Colon (tissue), 2 donors: ENCODE measurements at regions not wholly inside any gene's neighbourhood (a gene's known extent, or its start where the extent isn't known, plus 50 kb on each side); places are given as distances from the start of the nearest gene placed in this dataset.

Experiments used
- FAIRE-seq: peaks from 2 replicates; lab custom pipeline; 2012; peaks lifted over from hg19 to GRCh38; lab: Jason Lieb, UNC
- donor health status: control.
- donor health status: control.

GRCh38 chr15:95880031-95880570, 450.4 kb upstream of the NR2F2 start:
- FAIRE-seq, result no peak

DNA sequence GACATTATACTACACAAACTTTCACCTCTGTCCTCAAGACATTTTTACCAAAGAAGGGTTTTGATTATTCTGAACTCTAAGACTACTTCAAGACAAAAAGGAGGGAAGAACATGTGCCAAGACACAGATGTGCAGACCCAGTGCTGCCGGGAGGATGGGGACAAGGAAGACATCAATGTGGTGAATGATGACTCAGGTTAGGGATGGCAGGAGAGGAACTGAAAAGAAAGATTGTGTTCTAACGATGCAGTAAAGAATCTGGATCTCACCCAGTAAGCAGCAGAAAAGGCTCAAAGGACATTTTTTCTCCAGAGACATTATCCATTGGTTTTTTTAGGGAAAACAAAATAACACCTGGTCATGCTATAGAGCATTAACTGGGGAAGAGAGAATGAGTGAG, 449.9 kb upstream of the NR2F2 start:
- FAIRE-seq, result no peak

DNA sequence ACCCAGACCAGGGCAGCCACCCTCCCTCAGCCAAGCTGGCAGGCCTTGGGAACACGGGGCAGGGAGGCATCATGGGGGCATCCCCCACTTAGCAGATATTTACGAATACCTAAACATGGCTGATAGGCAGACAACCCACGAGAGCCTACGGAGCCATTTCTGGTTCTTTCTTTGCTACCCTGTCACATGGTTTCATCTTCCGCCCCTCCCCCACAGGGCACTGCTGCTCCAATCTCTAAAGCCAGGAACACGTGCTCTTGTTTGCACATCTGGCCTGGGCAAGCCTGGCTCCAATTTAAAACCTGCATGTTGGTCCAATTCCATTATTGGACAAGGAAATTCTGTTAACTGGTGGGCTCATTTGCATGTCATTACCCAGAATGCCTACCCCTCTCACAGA, 447.4 kb upstream of the NR2F2 start:
- no peak for FAIRE-seq

- FAIRE-seq, result no peak
Measured at GRCh38 chr15:95884276-95884675, 446.2 kb upstream of the NR2F2 start.

GRCh38 chr15:95887666-95888390, 442.7 kb upstream of the NR2F2 start:
- no peak for FAIRE-seq

DNA sequence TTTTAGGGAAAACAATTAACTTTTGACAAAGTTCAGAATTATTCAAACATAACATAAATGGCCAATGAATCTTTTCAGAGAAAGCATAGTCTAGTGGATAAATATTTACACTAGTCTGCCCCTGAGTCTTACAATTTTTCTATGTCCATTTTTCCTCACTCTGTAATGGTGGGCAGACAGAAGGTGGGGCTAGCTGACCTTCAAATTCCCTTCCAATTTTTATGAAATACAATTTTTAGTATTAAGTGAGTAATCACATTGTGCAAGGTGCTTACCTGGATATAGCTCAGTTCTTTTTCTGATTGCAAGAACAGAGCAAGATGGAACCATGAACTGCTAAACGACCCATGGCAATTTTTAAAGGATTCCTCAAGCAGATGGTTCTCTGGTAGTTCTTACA, 441.7 kb upstream of the NR2F2 start:
- FAIRE-seq, result no peak

DNA sequence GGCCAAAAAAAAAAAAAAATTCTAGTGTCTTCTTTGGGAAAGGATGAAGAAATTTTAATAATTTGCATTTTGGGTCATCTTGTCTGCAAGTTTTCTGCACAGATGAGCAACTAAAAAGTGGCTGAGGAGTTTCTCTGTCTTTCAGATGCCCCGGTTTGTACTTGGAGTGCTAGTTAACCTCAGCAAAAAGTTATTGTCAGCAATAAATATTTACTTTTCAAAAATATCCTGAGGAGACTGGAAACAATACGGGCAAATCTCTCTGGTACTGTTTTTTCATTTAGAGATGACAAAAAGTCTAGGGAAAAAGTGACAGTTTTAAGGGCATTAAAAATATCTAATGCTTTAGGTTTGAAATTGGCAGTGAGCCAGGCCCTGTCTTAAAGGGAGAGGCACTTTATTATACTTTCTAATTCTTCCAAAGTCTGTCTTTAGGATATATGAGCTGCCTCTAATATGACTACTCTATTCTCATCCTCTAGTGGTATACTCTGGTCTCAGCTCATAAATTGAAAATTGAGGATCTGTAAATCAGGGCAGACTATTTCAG, 436.0 kb upstream of the NR2F2 start:
- no peak for FAIRE-seq

DNA sequence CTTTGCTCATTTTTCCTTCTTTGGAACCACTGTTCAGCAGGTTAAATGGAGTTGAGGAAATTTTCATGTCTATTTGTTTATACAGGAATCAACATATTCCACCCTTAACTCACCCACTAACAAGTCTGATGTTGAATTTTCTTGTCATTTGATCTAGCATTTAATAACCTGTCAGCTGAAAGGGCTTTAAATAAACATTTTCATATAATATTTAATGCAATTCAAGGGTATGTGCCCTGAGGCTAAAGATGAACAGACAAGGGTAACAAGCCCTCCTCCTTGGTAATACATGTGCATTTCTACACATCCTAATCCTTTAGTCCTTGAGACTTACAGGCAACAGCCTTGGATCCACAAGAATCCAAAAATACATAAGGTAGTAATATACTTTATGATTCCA, 435.0 kb upstream of the NR2F2 start:
- no peak for FAIRE-seq

GRCh38 chr15:95897651-95898050, 432.8 kb upstream of the NR2F2 start:
- FAIRE-seq, result no peak

- no peak for FAIRE-seq
Measured at GRCh38 chr15:95898761-95899160, 431.7 kb upstream of the NR2F2 start.

DNA sequence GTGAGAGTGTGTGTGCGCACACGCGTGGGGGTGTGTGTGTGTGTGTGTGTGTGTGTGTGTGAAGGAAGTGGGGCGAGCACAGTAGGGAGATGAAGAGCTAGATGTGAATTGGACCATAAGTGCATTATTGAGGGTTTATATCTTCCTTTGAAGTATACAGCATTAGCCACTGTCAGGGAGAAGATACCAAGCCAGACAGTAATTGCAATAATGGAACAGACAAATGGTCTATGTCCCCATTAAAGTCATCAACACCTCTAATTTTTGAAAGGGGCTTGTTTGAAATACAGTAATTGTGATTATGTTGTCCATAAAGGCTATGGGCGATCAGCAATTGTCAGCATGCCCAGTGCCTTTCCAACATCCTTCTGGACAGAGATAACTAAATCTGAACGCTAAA, 429.2 kb upstream of the NR2F2 start:
- FAIRE-seq, result no peak

DNA sequence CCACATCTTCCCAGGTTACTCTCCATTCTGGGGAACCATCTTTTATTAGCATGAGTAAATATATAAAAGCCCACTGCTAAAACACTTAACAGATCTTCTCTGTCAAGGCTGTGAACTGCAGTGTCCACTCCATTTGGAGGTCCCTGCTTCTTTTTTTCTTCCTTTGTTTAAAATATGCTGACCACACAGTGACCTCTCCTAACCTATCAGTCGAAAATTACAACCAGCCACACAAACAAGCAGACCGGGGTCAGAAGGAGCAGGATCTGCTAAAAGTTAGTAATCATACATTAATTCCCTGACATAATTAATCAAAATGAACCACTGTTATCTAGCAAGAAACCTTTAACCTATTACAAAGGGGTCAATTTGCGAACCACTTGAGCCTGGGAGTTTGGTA, 427.9 kb upstream of the NR2F2 start:
- FAIRE-seq, result no peak

DNA sequence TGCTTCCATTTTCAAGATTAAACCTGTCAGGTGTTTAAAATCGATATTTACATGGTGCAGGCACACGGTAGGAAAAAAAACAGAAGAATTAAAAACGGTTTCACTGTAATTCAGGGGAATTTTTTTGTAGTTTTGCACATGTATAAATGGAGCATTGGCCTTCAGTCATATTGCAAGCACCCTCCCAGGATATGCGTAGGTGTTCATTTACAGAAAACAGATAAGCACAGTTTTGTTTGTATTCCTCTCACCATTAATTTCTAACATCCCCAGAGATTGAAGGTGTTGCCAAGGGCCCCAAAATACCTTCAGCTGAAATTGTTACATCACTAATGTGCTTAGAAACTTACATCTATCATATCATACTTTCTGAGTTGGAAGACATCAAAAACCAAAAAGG, 427.1 kb upstream of the NR2F2 start:
- FAIRE-seq, result no peak

- no peak for FAIRE-seq
Measured at GRCh38 chr15:95910643-95911212, 419.8 kb upstream of the NR2F2 start.

GRCh38 chr15:95911570-95912279, 418.8 kb upstream of the NR2F2 start:
- FAIRE-seq, result no peak

GRCh38 chr15:95912280-95912625, 418.2 kb upstream of the NR2F2 start:
- FAIRE-seq, result no peak

- FAIRE-seq, result no peak
Measured at GRCh38 chr15:95912728-95913127, 417.8 kb upstream of the NR2F2 start.

- no peak for FAIRE-seq
Measured at GRCh38 chr15:95916568-95916967, 413.9 kb upstream of the NR2F2 start.

- no peak for FAIRE-seq
Measured at GRCh38 chr15:95918525-95918924, 412.0 kb upstream of the NR2F2 start.

DNA sequence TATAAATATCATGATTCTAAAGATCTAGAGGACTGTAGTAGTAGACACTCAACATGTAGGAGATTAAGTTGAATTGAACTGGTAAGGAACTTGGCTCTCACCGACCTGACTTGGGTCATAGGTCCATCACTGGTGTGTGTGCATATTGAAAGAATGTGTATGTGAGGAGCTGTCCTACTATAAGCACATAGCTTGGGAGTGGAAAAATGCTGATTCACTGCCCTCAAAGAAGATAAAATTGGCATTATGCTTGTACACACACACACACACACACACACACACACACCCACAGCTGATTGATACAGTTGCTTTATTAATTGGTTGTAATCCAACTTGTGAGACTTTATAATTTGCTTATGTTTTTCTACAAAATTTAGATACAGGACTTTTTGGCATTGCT, 411.0 kb upstream of the NR2F2 start:
- no peak for FAIRE-seq

DNA sequence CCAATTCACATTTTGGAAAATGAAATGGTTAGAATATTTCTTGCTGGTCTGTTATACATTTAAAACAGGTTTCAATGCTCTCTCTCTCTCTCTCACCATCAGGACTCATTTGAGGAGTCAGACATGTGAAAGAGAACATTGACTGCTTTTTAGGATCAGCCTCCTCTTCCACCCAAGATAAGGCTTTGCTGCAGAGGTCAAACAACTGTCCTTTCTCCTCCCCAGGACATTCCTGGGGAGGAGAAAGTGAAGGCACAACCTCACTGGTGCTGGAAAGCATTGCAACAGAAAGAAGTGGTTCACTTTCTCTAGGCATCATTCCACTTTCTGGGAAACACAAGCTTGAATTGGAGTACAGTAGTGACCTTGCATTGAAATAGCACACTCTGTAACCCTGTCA, 409.1 kb upstream of the NR2F2 start:
- no peak for FAIRE-seq

DNA sequence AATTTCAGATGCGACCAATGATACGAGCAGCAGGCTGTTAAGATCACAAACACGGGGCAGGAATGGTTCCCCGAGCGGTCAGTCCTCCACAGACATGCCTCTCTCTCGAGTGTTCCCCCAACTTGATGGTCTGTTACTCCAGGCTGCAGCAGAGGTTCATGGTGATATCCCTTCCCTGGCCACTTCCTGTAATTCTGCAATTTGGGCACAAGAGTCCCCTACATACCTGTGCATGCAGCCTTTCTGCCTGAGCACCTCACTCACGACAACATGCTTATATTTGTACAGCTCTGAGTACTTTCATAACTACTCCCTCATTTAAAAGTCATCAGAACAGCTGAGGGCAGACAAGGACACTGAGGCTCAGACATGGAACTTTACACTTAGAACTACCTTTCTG, 408.1 kb upstream of the NR2F2 start:
- no peak for FAIRE-seq

- no peak for FAIRE-seq
Measured at GRCh38 chr15:95923792-95924191, 406.7 kb upstream of the NR2F2 start.
